Right lobe of liver (tissue), 6 donors: ENCODE measurements at regions not wholly inside any gene's neighbourhood (a gene's known extent, or its start where the extent isn't known, plus 50 kb on each side); places are given as distances from the start of the nearest gene placed in this dataset.

Source experiments
- ATAC-seq, 4 donors: fragments of 200-7000 bp; cut with Tn5 transposase; one replicate each; pipeline ENCODE4 v1.9.1; 2020; ENCODE audit warnings: mild to moderate bottlenecking in 4 of 4, moderate library complexity in 4 of 4
- DNase-seq, 3 donors: peaks; one replicate each; pipeline ENCODE4 v3.0.0-alpha.2; 2020
- H3K27ac ChIP-seq, 3 donors: fragments of 200-600 bp; one replicate each; pipeline ENCODE4 v1.8.0; 2022
- H3K27me3 ChIP-seq, 2 donors: fragments of 200-600 bp; one replicate each; pipeline ENCODE4 v1.8.0; 2022
- H3K36me3 ChIP-seq, 4 donors: fragments of 200-600 bp; sonication (generic) in 1 of 4; one replicate each; pipeline versions ENCODE4 v1.5.1 to v1.8.0; 2017 to 2022; ENCODE audit warnings: control low read depth in 1 of 4
- H3K4me1 ChIP-seq, 4 donors: fragments of 200-600 bp; sonication (generic) in 1 of 4; one replicate each; pipeline versions ENCODE4 v1.5.1 to v1.8.0; 2017 to 2022; ENCODE audit warnings: control low read depth in 1 of 4
- H3K4me3 ChIP-seq, 3 donors: fragments of 200-600 bp; one replicate each; pipeline ENCODE4 v1.8.0; 2022
- H3K9me3 ChIP-seq, 4 donors: fragments of 200-600 bp; sonication (generic) in 1 of 4; one replicate each; pipeline versions ENCODE4 v1.5.1 to v1.8.0; 2017 to 2022; ENCODE audit warnings: control low read depth in 1 of 4
- POLR2A ChIP-seq: fragments of 450-650 bp; IDR thresholded peaks from one replicate; pipeline ENCODE4 v1.6.1; 2017; ENCODE audit warnings: antibody characterized with exemption, mild to moderate bottlenecking
- WGBS: methylation state at CpG from one replicate; pipeline ENCODE4 v1.1.6; 2018; ENCODE audit warnings: low coverage, low lambda C conversion rate; ENCODE audit not compliant: insufficient coverage; ENCODE audit errors: missing lambda C conversion rate; 5-methylcytosine and 5-hydroxymethylcytosine counted together
- intact Hi-C, 2 donors: fragments of 100-400 bp; cut with DNase I; formaldehyde crosslinking; loops; one replicate each; pipeline versions ENCODE4 v1.11.2 to v1.14.1; 2022
- TF ChIP-seq, protein P1 (sequence below), 4 donors: fragments of 200-600 bp in 3 of 4; fragments of 450-650 bp in 1 of 4; IDR thresholded peaks; one replicate each; pipeline versions ENCODE4 v1.5.1 to v1.8.0; 2016 to 2022; ENCODE audit warnings: antibody characterized with exemption in 4 of 4, mild to moderate bottlenecking in 2 of 4
- donor health status: DM: no; HTN: yes; CAD: no.
- donor health status: DM: no; HTN: no; CAD: no.
- donor health status: DM: no; HTN: no; CAD: no.
- donor health status: DM: no; HTN: yes; CAD: no.
- donor health status: DM: no; HTN: yes; CAD: no.

DNA sequence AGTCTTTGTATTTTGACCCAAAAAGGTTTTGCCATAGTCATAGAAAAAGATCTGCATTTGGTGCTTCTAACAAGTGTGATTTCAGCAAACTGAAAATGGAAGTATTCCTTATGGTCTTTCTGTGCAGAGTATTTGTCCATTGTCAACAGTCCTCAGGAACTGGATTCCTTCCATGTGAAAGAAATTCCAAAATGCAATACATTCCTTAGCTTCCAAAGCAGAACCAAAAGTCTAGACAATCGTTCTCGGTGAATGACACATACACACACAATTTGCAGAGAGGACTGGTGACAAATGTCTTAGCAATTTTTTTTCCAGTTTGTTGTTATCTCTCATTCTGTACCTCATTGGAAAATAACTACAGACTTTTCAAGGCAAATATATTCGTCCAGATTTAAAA, 562.2 kb upstream of the SLIT2 start:
- WGBS = 46% methylated on average over 3 of the region's 3 CpGs
- DNase-seq = no peak
- no peaks in the 10 kb centered on the region for H3K36me3 ChIP-seq
- H3K27ac ChIP-seq = no peak overlapping the region
- no peak overlapping the region for H3K4me3 ChIP-seq
- intact Hi-C loops = no loop called here
- H3K9me3 ChIP-seq = no peaks in the 10 kb centered on the region
- no peak for TF ChIP-seq POLR2A
- TF ChIP-seq, protein P1, sequence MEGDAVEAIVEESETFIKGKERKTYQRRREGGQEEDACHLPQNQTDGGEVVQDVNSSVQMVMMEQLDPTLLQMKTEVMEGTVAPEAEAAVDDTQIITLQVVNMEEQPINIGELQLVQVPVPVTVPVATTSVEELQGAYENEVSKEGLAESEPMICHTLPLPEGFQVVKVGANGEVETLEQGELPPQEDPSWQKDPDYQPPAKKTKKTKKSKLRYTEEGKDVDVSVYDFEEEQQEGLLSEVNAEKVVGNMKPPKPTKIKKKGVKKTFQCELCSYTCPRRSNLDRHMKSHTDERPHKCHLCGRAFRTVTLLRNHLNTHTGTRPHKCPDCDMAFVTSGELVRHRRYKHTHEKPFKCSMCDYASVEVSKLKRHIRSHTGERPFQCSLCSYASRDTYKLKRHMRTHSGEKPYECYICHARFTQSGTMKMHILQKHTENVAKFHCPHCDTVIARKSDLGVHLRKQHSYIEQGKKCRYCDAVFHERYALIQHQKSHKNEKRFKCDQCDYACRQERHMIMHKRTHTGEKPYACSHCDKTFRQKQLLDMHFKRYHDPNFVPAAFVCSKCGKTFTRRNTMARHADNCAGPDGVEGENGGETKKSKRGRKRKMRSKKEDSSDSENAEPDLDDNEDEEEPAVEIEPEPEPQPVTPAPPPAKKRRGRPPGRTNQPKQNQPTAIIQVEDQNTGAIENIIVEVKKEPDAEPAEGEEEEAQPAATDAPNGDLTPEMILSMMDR (IDR thresholded peaks at IDR 0.05) = no peak
- no peaks in the 10 kb centered on the region for H3K27me3 ChIP-seq
- no peak for ATAC-seq
- no peaks in the 10 kb centered on the region for H3K4me1 ChIP-seq

- H3K27me3 ChIP-seq = no peaks in the 10 kb centered on the region
- ATAC-seq (no peak), DNase-seq (no peak)
- no peak overlapping the region for H3K4me3 ChIP-seq
- no peaks in the 10 kb centered on the region for H3K9me3 ChIP-seq
- H3K4me1 ChIP-seq = no peaks in the 10 kb centered on the region
- no peak for TF ChIP-seq POLR2A
- TF ChIP-seq, protein P1 (IDR thresholded peaks at IDR 0.05) = no peak
- H3K36me3 ChIP-seq = no peaks in the 10 kb centered on the region
- no peak overlapping the region for H3K27ac ChIP-seq
- intact Hi-C loops = no loop called here
These were observed 565.2 kb upstream of the SLIT2 start for GRCh38 chr4:19686456-19686855.

DNA sequence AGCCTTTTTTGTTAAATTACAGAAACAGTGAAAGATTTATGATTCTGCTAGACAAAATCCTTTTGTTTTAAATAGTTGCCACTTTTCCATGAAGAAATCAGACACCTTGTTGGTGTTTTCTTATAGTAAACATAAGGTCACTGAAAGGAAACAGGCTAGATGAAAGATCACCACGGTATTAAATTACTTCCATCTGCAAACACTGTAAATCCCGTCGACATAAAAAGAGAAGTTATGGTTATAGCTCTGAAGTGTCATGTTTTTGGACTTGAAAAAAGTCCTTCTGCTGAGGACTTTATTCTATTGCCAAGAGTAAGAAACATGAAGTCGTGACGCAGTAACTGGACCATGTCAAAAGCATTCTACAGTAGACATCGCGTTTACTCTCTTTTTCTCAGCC, 567.6 kb upstream of the SLIT2 start:
- no peak for DNase-seq
- intact Hi-C loops = no loop called here
- TF ChIP-seq, protein P1 (IDR thresholded peaks at IDR 0.05) = no peak
- TF ChIP-seq POLR2A = no peak
- ATAC-seq = no peak
- 54% methylated on average over 7 of the region's 7 CpGs for WGBS
- Histone ChIP-seq H3K9me3 (no peaks in the 10 kb centered on the region), H3K4me3 (no peak overlapping the region), H3K27ac (no peak overlapping the region), H3K36me3 (no peaks in the 10 kb centered on the region), H3K27me3 (no peaks in the 10 kb centered on the region), H3K4me1 (no peaks in the 10 kb centered on the region)

DNA sequence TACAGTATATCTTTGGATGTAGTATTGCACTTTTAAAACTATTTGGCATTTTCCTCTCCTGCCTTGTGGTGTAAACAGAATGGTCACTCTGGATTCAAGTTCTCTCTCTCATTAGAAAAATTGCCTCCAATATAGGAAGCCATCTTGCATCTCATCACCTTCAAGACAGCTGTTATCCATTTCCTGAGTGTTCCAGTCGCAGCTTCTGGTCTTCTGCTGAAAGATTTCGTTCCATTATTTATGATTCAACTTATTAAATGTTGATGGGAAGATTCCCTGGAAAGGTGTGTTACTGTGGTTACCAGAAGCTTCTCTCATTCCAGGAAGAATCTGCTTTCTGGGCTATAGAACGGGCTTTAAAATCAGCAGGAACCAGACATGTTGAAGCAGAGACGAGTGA, 568.3 kb upstream of the SLIT2 start:
- Histone ChIP-seq H3K9me3 (no peaks in the 10 kb centered on the region), H3K27me3 (no peaks in the 10 kb centered on the region), H3K4me3 (no peak overlapping the region), H3K4me1 (no peaks in the 10 kb centered on the region), H3K27ac (no peak overlapping the region), H3K36me3 (no peaks in the 10 kb centered on the region)
- intact Hi-C loops = no loop called here
- TF ChIP-seq, protein P1 (IDR thresholded peaks at IDR 0.05) = no peak
- no peak for TF ChIP-seq POLR2A
- WGBS = 20% methylated on average over 4 of the region's 4 CpGs
- DNase-seq = no peak
- ATAC-seq = no peak

- TF ChIP-seq POLR2A = no peak
- ATAC-seq (no peak), DNase-seq (no peak)
- Histone ChIP-seq H3K27ac (no peak overlapping the region), H3K9me3 (no peaks in the 10 kb centered on the region), H3K4me3 (no peak overlapping the region), H3K4me1 (no peaks in the 10 kb centered on the region), H3K27me3 (no peaks in the 10 kb centered on the region), H3K36me3 (no peaks in the 10 kb centered on the region)
- intact Hi-C loops = no loop called here
These were observed 574.5 kb upstream of the SLIT2 start for GRCh38 chr4:19677211-19677610.
